ENCODE measurements at regions not wholly inside any gene's neighbourhood (a gene's known extent, or its start where the extent isn't known, plus 50 kb on each side); places are given as distances from the start of the nearest gene placed in this dataset.

- TF ChIP-seq ZFX (IDR thresholded peaks at IDR 0.05) (no peak), CTCF (conservative IDR thresholded peaks at IDR 0.05) (no peak)
- no peak overlapping the region for H3K27ac ChIP-seq
These were observed 183.5 kb upstream of the AFDN start for GRCh38 chr6:167643223-167643622.

DNA sequence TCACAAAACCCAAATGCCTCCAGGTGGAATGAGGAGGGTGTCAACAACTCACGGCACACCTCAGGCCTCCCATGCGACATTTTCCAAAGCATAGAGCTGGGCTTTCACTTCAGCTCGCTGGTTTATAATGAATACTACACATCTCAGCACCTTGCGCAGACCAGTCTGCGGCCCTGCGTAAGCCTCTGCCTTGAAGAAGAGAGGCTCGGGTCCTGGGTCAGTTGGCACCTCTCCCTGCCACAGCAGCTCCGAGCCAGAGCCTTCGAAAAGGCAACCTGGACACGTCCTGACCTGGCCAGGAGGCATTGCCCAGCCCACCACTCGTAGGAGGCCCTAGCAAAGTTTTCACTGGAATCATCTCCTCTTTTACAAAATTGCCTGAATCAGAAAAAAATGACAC, 183.0 kb upstream of the AFDN start:
- no peak for TF ChIP-seq ZFX (IDR thresholded peaks at IDR 0.05)
- no peak for TF ChIP-seq CTCF (conservative IDR thresholded peaks at IDR 0.05)
- no peak overlapping the region for H3K27ac ChIP-seq

- TF ChIP-seq CTCF (conservative IDR thresholded peaks at IDR 0.05) (no peak), ZFX (IDR thresholded peaks at IDR 0.05) (no peak)
- H3K27ac ChIP-seq, result no peak overlapping the region
These were observed 182.1 kb upstream of the AFDN start for GRCh38 chr6:167644412-167645132.

DNA sequence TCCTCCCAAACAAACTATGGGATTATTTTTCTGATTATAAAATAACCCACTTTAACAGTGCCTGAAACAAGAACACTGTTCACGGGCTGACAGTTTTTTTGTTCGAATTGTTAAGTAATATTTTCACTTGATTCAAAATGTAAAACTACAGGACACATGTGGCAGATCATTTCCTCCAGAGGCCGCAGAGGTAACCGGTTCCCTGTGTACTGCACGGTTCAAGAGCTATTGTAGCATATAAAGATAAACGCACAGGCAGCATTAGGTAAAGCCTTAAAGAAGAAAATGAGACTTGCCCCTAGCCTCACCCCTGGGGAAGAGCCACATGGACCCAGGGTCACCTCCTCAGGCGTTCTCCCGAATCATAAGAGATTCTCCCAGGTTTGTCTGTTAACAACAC, 181.3 kb upstream of the AFDN start:
- TF ChIP-seq CTCF (conservative IDR thresholded peaks at IDR 0.05) (no peak), ZFX (IDR thresholded peaks at IDR 0.05) (no peak)
- no peak overlapping the region for H3K27ac ChIP-seq

DNA sequence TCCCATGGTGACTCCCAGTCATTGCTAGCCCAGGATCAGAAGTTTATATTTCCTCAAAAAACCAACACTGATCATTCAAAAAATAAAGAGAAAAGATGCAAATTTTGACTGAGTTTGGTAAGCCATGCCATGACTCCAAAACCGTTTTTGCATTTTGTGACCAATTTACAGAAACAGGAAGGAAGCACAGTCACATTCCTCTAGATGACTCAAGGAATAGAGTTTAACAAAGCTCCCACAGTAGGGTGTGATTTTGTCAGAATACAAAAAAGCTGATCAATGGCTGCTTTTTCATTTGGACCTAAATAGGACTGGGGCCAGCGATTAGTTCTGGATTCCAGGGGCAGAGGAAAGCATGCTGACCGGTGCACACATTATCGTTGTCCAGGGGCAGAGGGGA, 179.4 kb upstream of the AFDN start:
- H3K27ac ChIP-seq, result no peak overlapping the region
- no peak for TF ChIP-seq ZFX (IDR thresholded peaks at IDR 0.05)
- TF ChIP-seq CTCF (conservative IDR thresholded peaks at IDR 0.05), result no peak

DNA sequence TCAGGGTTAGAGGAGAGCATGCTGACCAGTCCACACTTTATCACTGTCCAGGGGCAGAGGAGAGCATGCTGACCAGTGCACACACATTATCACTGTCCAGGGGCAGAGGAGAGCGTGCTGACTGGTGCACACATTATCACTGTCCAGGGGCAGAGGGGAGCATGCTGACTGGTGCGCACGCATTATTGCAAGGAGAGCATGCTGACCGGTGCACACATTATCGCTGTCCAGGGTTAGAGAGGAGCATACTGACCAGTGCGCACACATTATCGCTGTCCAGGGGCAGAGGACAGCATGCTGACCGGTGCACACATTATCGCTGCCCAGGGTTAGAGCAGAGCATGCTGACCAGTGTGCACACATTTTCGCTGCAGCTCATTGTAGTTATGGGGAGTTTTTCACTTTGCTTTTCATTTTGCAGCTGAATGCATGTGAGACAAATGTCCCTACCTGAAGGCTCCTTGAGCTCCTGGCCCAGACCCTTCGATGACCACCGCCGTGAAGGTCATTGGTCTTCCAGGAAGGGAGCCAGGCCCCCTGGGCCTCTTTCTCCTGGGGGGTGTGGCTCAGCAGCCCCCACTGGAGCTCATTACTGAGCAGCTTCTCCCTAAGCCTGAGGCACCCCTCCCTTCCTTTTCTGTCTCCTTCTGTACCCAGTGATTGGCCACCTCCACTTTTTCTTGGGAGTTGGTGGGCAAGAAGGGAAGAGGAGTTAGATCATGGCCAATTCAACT, 178.8 kb upstream of the AFDN start:
- H3K27ac ChIP-seq, result no peak overlapping the region
- TF ChIP-seq CTCF (conservative IDR thresholded peaks at IDR 0.05), result no peak
- no peak for TF ChIP-seq ZFX (IDR thresholded peaks at IDR 0.05)

- no peak for TF ChIP-seq ZFX (IDR thresholded peaks at IDR 0.05)
- TF ChIP-seq CTCF (conservative IDR thresholded peaks at IDR 0.05), result no peak
- H3K27ac ChIP-seq, result no peak overlapping the region
These were observed 178.0 kb upstream of the AFDN start for GRCh38 chr6:167648501-167649278.
